Endothelial cell (in vitro differentiated cells): ENCODE measurements at regions not wholly inside any gene's neighbourhood (a gene's known extent, or its start where the extent isn't known, plus 50 kb on each side); places are given as distances from the start of the nearest gene placed in this dataset.

Experiments used
- DNase-seq: peaks from one replicate; pipeline ENCODE4 v3.0.0; 2021; ENCODE audit warnings: low spot score
- H3K27ac Mint-ChIP-seq: one replicate; pipeline ENCODE4 v1.8.0; 2021; ENCODE audit warnings: mixed read lengths, inconsistent platforms; ENCODE audit not compliant: unreplicated experiment
- H3K27me3 Mint-ChIP-seq: one replicate; pipeline ENCODE4 v1.8.0; 2021; ENCODE audit warnings: mild to moderate bottlenecking, moderate library complexity, mixed read lengths, inconsistent platforms; ENCODE audit not compliant: unreplicated experiment
- H3K36me3 Mint-ChIP-seq: one replicate; pipeline ENCODE4 v1.8.0; 2021; ENCODE audit warnings: mild to moderate bottlenecking, low read depth, mixed read lengths, inconsistent platforms; ENCODE audit not compliant: unreplicated experiment
- H3K4me1 Mint-ChIP-seq: one replicate; pipeline ENCODE4 v1.8.0; 2021; ENCODE audit warnings: mild to moderate bottlenecking, mixed read lengths, inconsistent platforms; ENCODE audit not compliant: unreplicated experiment
- H3K4me3 Mint-ChIP-seq: one replicate; pipeline ENCODE4 v1.8.0; 2021; ENCODE audit warnings: mild to moderate bottlenecking, mixed read lengths, inconsistent platforms; ENCODE audit not compliant: unreplicated experiment
- H3K9me3 Mint-ChIP-seq: one replicate; pipeline ENCODE4 v1.8.0; 2021; ENCODE audit warnings: mixed read lengths, inconsistent platforms; ENCODE audit not compliant: unreplicated experiment
- CTCF ChIP-seq: fragments of 200-600 bp; sonication (generic); IDR thresholded peaks from one replicate; pipeline ENCODE4 v1.5.0; 2021; ENCODE audit warnings: antibody characterized with exemption; ENCODE audit not compliant: unreplicated experiment

GRCh38 chr13:107387525-107387924 is 819.6 kb upstream of the ARGLU1 start:
- no peaks in the 10 kb centered on the region for H3K27me3 Mint-ChIP-seq
- no peaks in the 10 kb centered on the region for H3K9me3 Mint-ChIP-seq
- no peaks in the 10 kb centered on the region for H3K36me3 Mint-ChIP-seq
- H3K4me3 Mint-ChIP-seq: no peak overlapping the region
- H3K4me1 Mint-ChIP-seq: peaks cover 13% of the 10 kb centered on the region
- no peak overlapping the region for H3K27ac Mint-ChIP-seq
- no peak for TF ChIP-seq CTCF
- no peak for DNase-seq

- DNase-seq: no peak
- Mint-ChIP-seq H3K4me3 (no peak overlapping the region), H3K27ac (no peak overlapping the region), H3K36me3 (no peaks in the 10 kb centered on the region), H3K4me1 (no peaks in the 10 kb centered on the region), H3K9me3 (no peaks in the 10 kb centered on the region), H3K27me3 (no peaks in the 10 kb centered on the region)
- no peak for TF ChIP-seq CTCF
Observed at GRCh38 chr13:107379407-107380155, 811.6 kb upstream of the ARGLU1 start.

- no peak for TF ChIP-seq CTCF
- Mint-ChIP-seq H3K9me3 (no peaks in the 10 kb centered on the region), H3K27me3 (peaks cover 1% of the 10 kb centered on the region), H3K36me3 (no peaks in the 10 kb centered on the region), H3K27ac (no peak overlapping the region), H3K4me1 (no peaks in the 10 kb centered on the region), H3K4me3 (no peak overlapping the region)
- no peak for DNase-seq
Observed at GRCh38 chr13:107376341-107377125, 808.6 kb upstream of the ARGLU1 start.

- no peak for DNase-seq
- Mint-ChIP-seq H3K9me3 (no peaks in the 10 kb centered on the region), H3K27ac (no peak overlapping the region), H3K4me1 (no peaks in the 10 kb centered on the region), H3K27me3 (peaks cover 1% of the 10 kb centered on the region), H3K36me3 (no peaks in the 10 kb centered on the region), H3K4me3 (no peak overlapping the region)
- no peak for TF ChIP-seq CTCF
Observed at GRCh38 chr13:107375701-107376340, 807.9 kb upstream of the ARGLU1 start.
